Retinal pigment epithelial cell (primary cell): ENCODE measurements at regions not wholly inside any gene's neighbourhood (a gene's known extent, or its start where the extent isn't known, plus 50 kb on each side); places are given as distances from the start of the nearest gene placed in this dataset.
"Not testable (repeated sequence)": the region's sequence is repeated elsewhere in the genome, so short reads cannot be mapped to it uniquely, and the experiment has no call there.

Experiments
- DNase-seq: peaks from one replicate; pipeline ENCODE4 v3.0.0-alpha.2; 2010; ENCODE audit warnings: low read depth
- H3K4me3 ChIP-seq: 2 replicates; pipeline ENCODE4 v1.5.1; 2011; ENCODE audit warnings: mild to moderate bottlenecking, low read length, control low read depth, moderate library complexity
- CTCF ChIP-seq: conservative IDR thresholded peaks from 2 replicates; pipeline ENCODE4 v1.5.1; 2011; ENCODE audit warnings: low read depth, low read length, control low read depth, inconsistent platforms

- TF ChIP-seq CTCF = no peak
- DNase-seq = no peak
- no peak overlapping the region for H3K4me3 ChIP-seq
These were observed 779.9 kb upstream of the TMEM132C start for GRCh38 chr12:127487031-127487430.

- DNase-seq = no peak
- TF ChIP-seq CTCF = no peak
- H3K4me3 ChIP-seq = no peak overlapping the region
These were observed 777.9 kb upstream of the TMEM132C start for GRCh38 chr12:127489061-127489460.

GRCh38 chr12:127494961-127495915 lies 771.7 kb upstream of the TMEM132C start:
- DNase-seq = no peak
- H3K4me3 ChIP-seq = no peak overlapping the region
- TF ChIP-seq CTCF = no peak

GRCh38 chr12:127496255-127496654 lies 770.7 kb upstream of the TMEM132C start:
- DNase-seq = no peak
- no peak overlapping the region for H3K4me3 ChIP-seq
- TF ChIP-seq CTCF = no peak

- DNase-seq = no peak
- TF ChIP-seq CTCF = no peak
These were observed 766.4 kb upstream of the TMEM132C start for GRCh38 chr12:127500512-127501035.

GRCh38 chr12:127501916-127502315 lies 765.1 kb upstream of the TMEM132C start:
- H3K4me3 ChIP-seq = no peak overlapping the region
- DNase-seq = no peak
- no peak for TF ChIP-seq CTCF

More at GRCh38 chr12:127500512-127501035, 766.4 kb upstream of the TMEM132C start:
- no peak overlapping the region for H3K4me3 ChIP-seq

GRCh38 chr12:127503246-127503645 lies 763.7 kb upstream of the TMEM132C start:
- no peak for DNase-seq
- H3K4me3 ChIP-seq = no peak overlapping the region
- no peak for TF ChIP-seq CTCF

GRCh38 chr12:127503996-127504395 lies 763.0 kb upstream of the TMEM132C start:
- not testable (repeated sequence) for H3K4me3 ChIP-seq, DNase-seq
